Hepatocyte (in vitro differentiated cells): ENCODE measurements at regions not wholly inside any gene's neighbourhood (a gene's known extent, or its start where the extent isn't known, plus 50 kb on each side); places are given as distances from the start of the nearest gene placed in this dataset.

Source experiments
- DNase-seq: peaks from one replicate; pipeline ENCODE4 v3.0.0-alpha.2; 2016; ENCODE audit warnings: low spot score
- H2AFZ ChIP-seq: fragments of 200-600 bp; sonication (generic); 2 replicates; pipeline ENCODE4 v1.6.0; 2016; ENCODE audit warnings: antibody characterized with exemption, mild to moderate bottlenecking
- H3K27ac ChIP-seq: fragments of 200-600 bp; sonication (generic); 2 replicates; pipeline ENCODE4 v1.5.1; 2016; ENCODE audit warnings: mild to moderate bottlenecking
- H3K27me3 ChIP-seq: fragments of 200-600 bp; sonication (generic); 2 replicates; pipeline ENCODE4 v1.6.1; 2016
- H3K36me3 ChIP-seq: fragments of 200-600 bp; sonication (generic); replicated peaks from 2 replicates; pipeline ENCODE4 v1.5.1; 2016; ENCODE audit warnings: low read depth; ENCODE audit not compliant: insufficient read depth
- H3K4me1 ChIP-seq: fragments of 200-600 bp; sonication (generic); 2 replicates; pipeline ENCODE4 v1.5.1; 2016; ENCODE audit warnings: mild to moderate bottlenecking, moderate library complexity; ENCODE audit not compliant: insufficient read depth
- H3K4me2 ChIP-seq: fragments of 200-600 bp; sonication (generic); 2 replicates; pipeline ENCODE4 v1.6.0; 2016
- H3K4me3 ChIP-seq: fragments of 200-600 bp; sonication (generic); 2 replicates; pipeline ENCODE4 v1.5.1; 2016; ENCODE audit warnings: mild to moderate bottlenecking
- H3K79me2 ChIP-seq: fragments of 200-600 bp; sonication (generic); 2 replicates; pipeline ENCODE4 v1.6.0; 2017; ENCODE audit warnings: mild to moderate bottlenecking
- H3K9me2 ChIP-seq: fragments of 200-600 bp; sonication (generic); replicated peaks from 2 replicates; pipeline ENCODE4 v1.6.0; 2017; ENCODE audit warnings: mild to moderate bottlenecking; ENCODE audit not compliant: insufficient read depth
- H3K9me3 ChIP-seq: fragments of 200-600 bp; sonication (generic); 2 replicates; pipeline ENCODE4 v1.5.1; 2016; ENCODE audit warnings: low read depth, mild to moderate bottlenecking
- H4K20me1 ChIP-seq: fragments of 200-600 bp; sonication (generic); 2 replicates; pipeline ENCODE4 v1.6.0; 2016; ENCODE audit warnings: mild to moderate bottlenecking; ENCODE audit not compliant: insufficient read depth, poor library complexity, severe bottlenecking
- CTCF ChIP-seq: fragments of 200-600 bp; sonication (generic); IDR thresholded peaks from 2 replicates; pipeline ENCODE4 v1.5.1; 2016; ENCODE audit warnings: antibody characterized with exemption, mild to moderate bottlenecking; ENCODE audit not compliant: poor library complexity
- EZH2 ChIP-seq: fragments of 200-600 bp; sonication (generic); IDR thresholded peaks from 2 replicates; pipeline ENCODE4 v1.6.1; 2016; ENCODE audit warnings: antibody characterized with exemption, mild to moderate bottlenecking, borderline replicate concordance
- EZH2phosphoT487 ChIP-seq: fragments of 200-600 bp; sonication (generic); IDR thresholded peaks from one replicate; pipeline ENCODE4 v1.6.1; 2018; ENCODE audit warnings: antibody characterized with exemption, mild to moderate bottlenecking, low read depth, moderate library complexity; ENCODE audit not compliant: unreplicated experiment, severe bottlenecking
- WGBS: methylation state at CpG from one replicate; pipeline ENCODE4 v1.1.6; 2016; ENCODE audit warnings: low lambda C conversion rate; ENCODE audit errors: missing lambda C conversion rate; 5-methylcytosine and 5-hydroxymethylcytosine counted together

DNA sequence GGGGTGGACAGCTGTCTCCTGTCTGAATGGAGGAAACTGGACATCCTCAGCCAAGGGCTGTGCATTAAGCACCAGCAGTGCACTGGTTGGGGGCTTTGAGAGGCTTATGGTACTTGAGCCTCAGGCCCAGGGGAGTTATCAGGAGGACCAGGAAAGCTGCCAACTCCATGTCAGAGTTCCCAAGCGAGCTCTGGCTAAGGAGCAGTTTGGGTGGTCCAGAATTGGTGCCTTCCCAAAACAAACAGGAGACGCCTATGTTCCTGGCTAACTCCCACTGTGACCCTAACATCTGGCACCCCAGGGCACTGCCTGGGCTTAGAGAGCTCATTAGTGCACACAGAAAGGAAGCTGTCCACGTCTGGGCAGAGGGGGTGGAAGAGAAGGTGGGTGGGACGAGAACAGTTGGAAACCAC lies 408.6 kb upstream of the NPVF start:
- peaks cover 9% of the 10 kb centered on the region for H3K4me1 ChIP-seq
- H3K4me3 ChIP-seq, result no peak overlapping the region
- H2AFZ ChIP-seq, result no peak overlapping the region
- 60% methylated on average over 4 of the region's 4 CpGs for WGBS
- H3K9me3 ChIP-seq, result no peaks in the 10 kb centered on the region
- no peaks in the 10 kb centered on the region for H3K79me2 ChIP-seq
- H3K27me3 ChIP-seq, result no peaks in the 10 kb centered on the region
- no peak for TF ChIP-seq EZH2phosphoT487
- TF ChIP-seq EZH2, result no peak
- no peak for TF ChIP-seq CTCF
- H4K20me1 ChIP-seq, result no peaks in the 10 kb centered on the region
- no peaks in the 10 kb centered on the region for H3K9me2 ChIP-seq
- peak; percentile 41 for DNase-seq
- H3K36me3 ChIP-seq, result no peaks in the 10 kb centered on the region
- peak overlapping the region; percentile 63 for H3K27ac ChIP-seq
- no peak overlapping the region for H3K4me2 ChIP-seq

- Histone ChIP-seq H3K27ac (peak overlapping the region; percentile 63), H3K27me3 (no peaks in the 10 kb centered on the region), H3K9me2 (no peaks in the 10 kb centered on the region), H3K9me3 (no peaks in the 10 kb centered on the region), H3K4me3 (no peak overlapping the region), H4K20me1 (no peaks in the 10 kb centered on the region), H2AFZ (no peak overlapping the region), H3K4me1 (peaks cover 9% of the 10 kb centered on the region), H3K79me2 (no peaks in the 10 kb centered on the region), H3K36me3 (no peaks in the 10 kb centered on the region), H3K4me2 (no peak overlapping the region)
- TF ChIP-seq EZH2, result no peak
- no peak for TF ChIP-seq EZH2phosphoT487
- no peak for TF ChIP-seq CTCF
- peak; percentile 29 for DNase-seq
Measured at GRCh38 chr7:25638068-25638467, 409.8 kb upstream of the NPVF start.

GRCh38 chr7:25638590-25639244 lies 410.4 kb upstream of the NPVF start:
- peak overlapping the region; percentile 42 for H3K27ac ChIP-seq
- H3K4me2 ChIP-seq, result no peak overlapping the region
- H3K4me1 ChIP-seq, result peaks cover 9% of the 10 kb centered on the region
- no peak for TF ChIP-seq EZH2phosphoT487
- TF ChIP-seq CTCF, result no peak
- TF ChIP-seq EZH2, result no peak
- no peak for DNase-seq
- H3K4me3 ChIP-seq, result no peak overlapping the region
- no peaks in the 10 kb centered on the region for H3K9me2 ChIP-seq
- no peak overlapping the region for H2AFZ ChIP-seq
- H3K36me3 ChIP-seq, result no peaks in the 10 kb centered on the region
- H3K79me2 ChIP-seq, result no peaks in the 10 kb centered on the region
- H3K9me3 ChIP-seq, result no peaks in the 10 kb centered on the region
- no peaks in the 10 kb centered on the region for H4K20me1 ChIP-seq
- WGBS, result 85% methylated on average over 7 of the region's 7 CpGs
- H3K27me3 ChIP-seq, result no peaks in the 10 kb centered on the region

- 94% methylated on average over 3 of the region's 3 CpGs for WGBS
- no peak for TF ChIP-seq EZH2phosphoT487
- no peak for TF ChIP-seq CTCF
- no peak for TF ChIP-seq EZH2
- peaks cover 1% of the 10 kb centered on the region for H3K4me1 ChIP-seq
- no peaks in the 10 kb centered on the region for H3K9me3 ChIP-seq
- H3K4me3 ChIP-seq, result no peak overlapping the region
- no peak for DNase-seq
- no peak overlapping the region for H2AFZ ChIP-seq
- no peak overlapping the region for H3K4me2 ChIP-seq
- H3K36me3 ChIP-seq, result no peaks in the 10 kb centered on the region
- no peaks in the 10 kb centered on the region for H3K9me2 ChIP-seq
- no peaks in the 10 kb centered on the region for H4K20me1 ChIP-seq
- H3K27ac ChIP-seq, result no peak overlapping the region
- no peaks in the 10 kb centered on the region for H3K27me3 ChIP-seq
- no peaks in the 10 kb centered on the region for H3K79me2 ChIP-seq
Measured at GRCh38 chr7:25642849-25643248, 414.6 kb upstream of the NPVF start.
